Body of pancreas (tissue), 4 donors: ENCODE measurements at regions not wholly inside any gene's neighbourhood (a gene's known extent, or its start where the extent isn't known, plus 50 kb on each side); places are given as distances from the start of the nearest gene placed in this dataset.

Experiments
- CTCF ChIP-seq, 7 experiments: fragments of 450-650 bp in 4 of 7; fragments of 200-600 bp in 3 of 7; sonication (generic) in 3 of 7; IDR thresholded peaks; one replicate each; pipeline ENCODE4 v1.5.1; 2016 to 2019; ENCODE audit warnings: antibody characterized with exemption in 7 of 7
- POLR2A ChIP-seq, 3 donors: fragments of 450-650 bp; IDR thresholded peaks; one replicate each; pipeline ENCODE4 v1.6.1; 2016; ENCODE audit warnings: antibody characterized with exemption in 3 of 3, mild to moderate bottlenecking in 2 of 3

DNA sequence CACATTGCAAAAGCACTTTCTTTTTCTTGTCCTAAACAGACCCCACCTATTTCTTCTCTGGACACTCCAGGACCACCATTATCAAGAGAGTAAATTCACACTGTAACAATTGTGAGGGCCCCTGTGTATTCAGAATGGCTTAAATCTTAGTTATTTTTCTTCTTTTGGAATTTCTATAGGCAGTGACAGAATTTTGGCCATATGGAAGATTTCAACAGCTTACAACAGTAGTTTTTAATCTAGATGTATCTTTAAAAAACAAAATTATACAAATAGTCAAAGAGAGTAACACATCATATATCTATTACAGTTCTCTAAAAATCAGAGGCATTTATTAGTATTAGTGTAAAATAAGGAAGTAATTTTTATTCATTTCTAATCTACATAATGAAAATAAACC is 482.1 kb downstream of the LIG4 start:
- TF ChIP-seq POLR2A (IDR thresholded peaks at IDR 0.05) (no peak), CTCF (IDR thresholded peaks at IDR 0.05) (no peak)
